ENCODE measurements at regions not wholly inside any gene's neighbourhood (a gene's known extent, or its start where the extent isn't known, plus 50 kb on each side); places are given as distances from the start of the nearest gene placed in this dataset.

GRCh38 chr4:129353490-129353889 is 257.5 kb downstream of the C4orf33 start:
- no peak for TF ChIP-seq POLR2A (IDR thresholded peaks at IDR 0.05; ENCODE audit: low read length)
- TF ChIP-seq CTCF (IDR thresholded peaks at IDR 0.05): no peak
- TF ChIP-seq KDM1A (IDR thresholded peaks at IDR 0.05; ENCODE audit: low read depth): no peak
- TF ChIP-seq CEBPB (IDR thresholded peaks at IDR 0.05): no peak
- no peak for TF ChIP-seq CBX8 (IDR thresholded peaks at IDR 0.05)
- TF ChIP-seq RAD21 (conservative IDR thresholded peaks at IDR 0.05 in 1 of 2, IDR thresholded peaks at IDR 0.05 in 1 of 2): no peak
- no peak for TF ChIP-seq HOXA7 (CRISPR knock-in tag; IDR thresholded peaks at IDR 0.05)
- TF ChIP-seq EP300 (IDR thresholded peaks at IDR 0.05): no peak
- no peak for TF ChIP-seq BHLHE40 (IDR thresholded peaks at IDR 0.05; ENCODE audit: low read depth, low read length)
- no peak for TF ChIP-seq PHF8 (IDR thresholded peaks at IDR 0.05; ENCODE audit: borderline replicate concordance, low read depth)

All from A549 (cell line).